Occipital lobe (tissue), 1 donor: ENCODE measurements at regions not wholly inside any gene's neighbourhood (a gene's known extent, or its start where the extent isn't known, plus 50 kb on each side); places are given as distances from the start of the nearest gene placed in this dataset.

Experiments
- DNase-seq: peaks from one replicate; lab custom pipeline; 2025; lab: John Stamatoyannopoulos, UW

DNA sequence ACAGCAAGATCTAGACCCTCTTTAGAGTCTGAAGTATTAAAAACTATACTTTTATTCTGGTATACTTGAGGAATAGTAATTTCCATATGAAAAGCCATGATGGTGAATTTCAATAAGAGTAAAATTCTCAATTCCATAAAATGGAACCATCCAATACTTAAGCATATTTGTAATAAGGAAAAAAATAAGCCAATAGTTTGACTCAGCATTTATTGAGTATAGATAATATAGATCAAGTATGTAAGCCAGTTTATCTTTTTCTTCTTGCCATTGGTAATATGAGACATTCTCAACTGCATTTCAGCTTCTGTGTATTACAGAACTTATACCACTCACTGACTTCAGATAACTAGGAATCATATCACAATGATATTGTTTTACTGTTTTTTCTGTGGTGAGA, 361.0 kb downstream of the SLCO4C1 start:
- no peak for DNase-seq

- no peak for DNase-seq
Measured at GRCh38 chr5:101932599-101932998, 363.5 kb downstream of the SLCO4C1 start.

- DNase-seq: no peak
Measured at GRCh38 chr5:101929628-101930027, 366.5 kb downstream of the SLCO4C1 start.

DNA sequence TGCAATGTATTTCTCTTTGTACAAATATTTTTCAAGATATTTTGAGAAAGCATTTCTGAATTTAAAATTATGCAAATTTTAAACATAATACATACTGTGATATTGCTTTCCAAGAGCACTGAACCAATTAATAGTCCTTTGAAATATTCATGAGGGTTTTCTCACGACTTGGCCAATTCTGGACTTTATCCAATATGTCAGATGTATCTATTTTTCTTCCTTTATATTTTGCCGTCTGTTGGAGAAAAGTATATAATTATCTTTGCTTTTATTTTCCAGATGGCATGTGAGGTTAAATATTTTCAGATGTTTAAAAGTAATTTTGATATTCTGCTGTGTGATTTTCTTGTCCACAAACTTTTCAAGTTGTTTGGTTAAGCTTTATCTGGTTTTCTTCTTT, 378.9 kb downstream of the SLCO4C1 start:
- DNase-seq: no peak

- DNase-seq: no peak
Measured at GRCh38 chr5:101915554-101915953, 380.5 kb downstream of the SLCO4C1 start.

GRCh38 chr5:101904736-101905135, 391.3 kb downstream of the SLCO4C1 start:
- DNase-seq: no peak

DNA sequence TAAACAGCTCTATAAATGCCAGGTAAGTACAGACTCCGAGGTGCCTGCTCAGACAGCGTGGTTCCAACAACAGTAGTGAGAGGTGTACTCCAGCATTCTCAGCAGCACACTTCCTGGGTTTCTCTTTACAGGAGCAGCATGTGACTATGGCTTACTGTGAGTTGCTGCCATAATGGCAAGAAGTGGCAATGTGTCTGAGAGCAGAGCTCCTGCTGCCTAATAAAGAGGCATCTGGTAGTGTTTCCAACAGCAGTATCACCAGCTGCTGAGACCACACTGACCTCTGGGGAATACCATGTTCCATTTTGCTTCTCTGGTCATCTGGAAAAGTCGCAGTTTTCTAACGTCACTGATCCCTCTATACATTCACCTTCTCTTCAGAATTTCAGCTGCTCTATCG, 398.2 kb downstream of the SLCO4C1 start:
- no peak for DNase-seq

DNA sequence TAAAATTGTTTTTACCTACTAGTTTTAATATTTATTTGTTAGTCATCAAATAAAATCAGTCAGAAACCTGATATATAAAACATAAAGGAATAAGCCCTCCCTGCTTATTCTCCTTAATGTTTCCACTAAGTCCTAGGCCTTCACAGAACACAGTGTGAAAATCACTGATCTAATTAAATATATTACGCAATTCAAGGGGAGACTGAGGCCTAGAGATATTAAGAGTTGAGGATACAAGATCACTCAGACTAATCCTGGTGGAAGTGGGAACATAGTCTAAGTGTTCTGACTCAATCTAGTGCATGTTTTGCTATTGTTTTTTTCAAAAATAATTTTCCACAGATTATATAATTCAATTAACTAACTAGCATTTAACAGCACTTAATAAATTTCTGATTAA, 401.1 kb downstream of the SLCO4C1 start:
- DNase-seq: no peak

DNA sequence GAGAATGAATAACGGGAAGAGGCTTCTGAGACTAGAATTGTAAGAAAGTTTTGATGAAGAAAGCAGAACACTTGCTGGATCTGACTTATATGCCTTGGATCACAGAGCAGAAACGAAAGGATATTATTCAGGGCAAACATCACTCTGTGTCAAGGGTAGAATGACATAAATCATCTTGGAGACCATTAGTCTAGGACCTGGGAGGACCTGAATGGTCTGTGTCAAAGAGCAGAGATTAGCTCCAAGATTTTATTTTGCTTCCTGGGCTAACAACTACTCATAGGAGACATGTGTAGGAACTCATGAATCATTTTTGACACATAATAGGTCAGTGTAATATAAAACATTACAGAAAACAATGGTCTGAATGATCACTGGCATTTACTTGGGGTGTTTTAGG, 417.9 kb downstream of the SLCO4C1 start:
- no peak for DNase-seq

- DNase-seq: no peak
Measured at GRCh38 chr5:101877451-101877850, 418.6 kb downstream of the SLCO4C1 start.

- DNase-seq: no peak
Measured at GRCh38 chr5:101866473-101866872, 429.6 kb downstream of the SLCO4C1 start.

GRCh38 chr5:101860563-101860962, 435.5 kb downstream of the SLCO4C1 start:
- no peak for DNase-seq

GRCh38 chr5:101860145-101860544, 435.9 kb downstream of the SLCO4C1 start:
- no peak for DNase-seq

- no peak for DNase-seq
Measured at GRCh38 chr5:101846496-101846895, 449.6 kb downstream of the SLCO4C1 start.

GRCh38 chr5:101843055-101843454, 453.0 kb downstream of the SLCO4C1 start:
- DNase-seq: no peak

DNA sequence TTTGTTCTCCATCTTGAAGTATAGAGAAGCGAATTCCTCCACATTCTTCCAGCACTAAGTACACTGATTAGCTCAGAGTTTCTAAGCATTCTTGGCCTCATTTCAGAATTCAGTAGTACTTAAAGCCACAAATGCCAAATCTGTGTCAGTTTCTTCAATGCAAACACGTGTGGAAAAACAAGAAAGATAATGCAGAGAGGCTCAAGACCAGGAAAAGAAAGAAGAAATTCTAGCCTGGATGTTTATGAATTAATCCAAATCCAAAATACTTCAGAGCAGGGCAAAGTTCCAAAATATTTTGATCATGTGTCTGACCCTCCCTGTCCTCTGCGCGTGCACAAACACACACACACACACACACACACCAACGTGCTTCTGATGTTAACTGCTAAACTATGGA, 457.6 kb downstream of the SLCO4C1 start:
- DNase-seq: no peak

GRCh38 chr5:101829255-101829654, 466.8 kb downstream of the SLCO4C1 start:
- DNase-seq: no peak

- DNase-seq: no peak
Measured at GRCh38 chr5:101811466-101811865, 484.6 kb downstream of the SLCO4C1 start.

DNA sequence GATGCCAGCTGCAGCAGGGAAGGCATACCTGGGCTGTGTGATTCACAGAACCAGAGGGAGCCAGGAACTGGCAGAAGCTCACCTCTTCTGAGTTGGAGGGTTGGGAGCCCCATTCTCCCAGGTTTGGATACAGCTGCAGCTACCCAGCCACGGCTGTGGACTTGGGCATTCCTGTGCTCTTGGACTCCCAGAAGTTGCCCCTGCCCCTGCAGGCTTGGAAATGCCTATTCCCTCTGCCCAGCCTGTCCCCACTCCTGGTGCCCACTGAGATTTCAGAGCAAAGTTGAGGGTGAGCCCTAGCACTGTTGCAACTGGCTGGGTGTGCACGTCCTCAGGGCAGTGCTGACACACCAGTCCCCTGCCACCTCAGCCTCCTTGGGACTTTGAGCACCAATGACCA, 489.7 kb downstream of the SLCO4C1 start:
- no peak for DNase-seq

DNA sequence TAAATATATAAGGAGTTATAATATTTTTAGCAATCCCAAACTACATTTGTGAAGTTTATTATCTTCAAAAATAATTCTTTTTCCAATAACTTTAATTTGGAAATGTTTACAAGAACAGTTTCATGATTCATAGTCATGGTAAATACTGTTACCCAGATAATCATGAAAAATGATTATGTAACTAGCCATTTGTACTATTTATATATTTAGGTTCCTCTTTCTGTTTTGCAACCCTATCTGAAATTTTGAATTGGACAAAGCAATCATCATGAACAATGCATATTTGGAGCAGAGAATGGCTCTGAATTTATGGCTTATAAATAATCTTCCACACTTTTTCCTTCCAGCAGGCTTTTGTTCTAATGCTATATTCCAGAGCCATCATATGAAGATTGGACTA, 499.7 kb downstream of the SLCO4C1 start:
- no peak for DNase-seq

DNA sequence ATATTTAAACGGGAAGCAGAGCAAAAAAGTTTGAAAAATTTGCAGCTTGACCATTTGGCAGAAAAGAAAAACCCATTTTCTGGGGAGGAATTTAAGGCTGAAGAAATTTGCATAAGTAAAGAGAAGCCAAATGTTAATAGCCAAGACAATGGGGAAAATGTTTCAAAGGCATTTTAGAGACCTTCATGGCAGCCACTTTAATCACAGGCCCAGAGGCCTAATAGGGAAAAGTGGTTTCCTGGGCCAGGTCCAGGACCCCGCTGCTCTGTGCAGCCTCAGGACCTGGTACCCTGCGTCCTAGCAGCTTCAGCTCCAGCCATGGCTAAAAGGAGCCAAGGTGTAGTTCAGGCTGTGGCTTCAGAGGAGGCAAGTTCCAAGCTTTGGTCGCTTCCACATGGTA, 507.3 kb downstream of the SLCO4C1 start:
- no peak for DNase-seq

GRCh38 chr5:101785090-101785489, 511.0 kb downstream of the SLCO4C1 start:
- DNase-seq: no peak

GRCh38 chr5:101783241-101784013, 512.7 kb downstream of the SLCO4C1 start:
- no peak for DNase-seq
